22Rv1 (cell line): ENCODE measurements at regions not wholly inside any gene's neighbourhood (a gene's known extent, or its start where the extent isn't known, plus 50 kb on each side); places are given as distances from the start of the nearest gene placed in this dataset.

ENCODE experiments used
- H3K27ac ChIP-seq: fragments of 450-650 bp; 2 replicates; pipeline ENCODE4 v1.5.1; 2017
- ZFX ChIP-seq: fragments of 450-650 bp; IDR thresholded peaks from 2 replicates; pipeline ENCODE4 v1.6.1; 2017; ENCODE audit warnings: antibody characterized with exemption, borderline replicate concordance
- TF ChIP-seq, protein P1 (sequence below): fragments of 450-650 bp; IDR thresholded peaks from 2 replicates; pipeline ENCODE4 v1.5.1; 2017; ENCODE audit warnings: mild to moderate bottlenecking

DNA sequence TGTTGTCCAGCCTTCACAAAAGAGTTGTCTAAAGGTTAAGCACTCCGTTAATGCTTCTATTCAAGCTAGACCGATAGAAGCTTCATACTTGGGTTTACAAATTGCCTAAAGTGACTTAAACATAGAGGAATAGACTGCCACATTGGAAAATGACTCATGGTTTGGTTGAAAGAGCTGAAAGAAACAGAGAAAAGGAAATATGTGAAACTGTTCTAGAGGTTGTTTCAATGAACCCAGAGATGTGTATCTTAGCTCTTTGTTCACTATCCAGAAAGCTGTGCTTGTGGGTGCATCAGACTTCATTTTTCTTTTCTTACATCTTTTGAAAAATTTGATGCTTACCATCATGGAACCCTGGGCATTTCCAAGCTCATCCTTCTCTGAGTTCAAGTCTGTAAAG lies 736.2 kb downstream of the INHBA start:
- TF ChIP-seq, protein P1, sequence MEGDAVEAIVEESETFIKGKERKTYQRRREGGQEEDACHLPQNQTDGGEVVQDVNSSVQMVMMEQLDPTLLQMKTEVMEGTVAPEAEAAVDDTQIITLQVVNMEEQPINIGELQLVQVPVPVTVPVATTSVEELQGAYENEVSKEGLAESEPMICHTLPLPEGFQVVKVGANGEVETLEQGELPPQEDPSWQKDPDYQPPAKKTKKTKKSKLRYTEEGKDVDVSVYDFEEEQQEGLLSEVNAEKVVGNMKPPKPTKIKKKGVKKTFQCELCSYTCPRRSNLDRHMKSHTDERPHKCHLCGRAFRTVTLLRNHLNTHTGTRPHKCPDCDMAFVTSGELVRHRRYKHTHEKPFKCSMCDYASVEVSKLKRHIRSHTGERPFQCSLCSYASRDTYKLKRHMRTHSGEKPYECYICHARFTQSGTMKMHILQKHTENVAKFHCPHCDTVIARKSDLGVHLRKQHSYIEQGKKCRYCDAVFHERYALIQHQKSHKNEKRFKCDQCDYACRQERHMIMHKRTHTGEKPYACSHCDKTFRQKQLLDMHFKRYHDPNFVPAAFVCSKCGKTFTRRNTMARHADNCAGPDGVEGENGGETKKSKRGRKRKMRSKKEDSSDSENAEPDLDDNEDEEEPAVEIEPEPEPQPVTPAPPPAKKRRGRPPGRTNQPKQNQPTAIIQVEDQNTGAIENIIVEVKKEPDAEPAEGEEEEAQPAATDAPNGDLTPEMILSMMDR, result no peak
- TF ChIP-seq ZFX, result no peak
- H3K27ac ChIP-seq, result no peak overlapping the region

DNA sequence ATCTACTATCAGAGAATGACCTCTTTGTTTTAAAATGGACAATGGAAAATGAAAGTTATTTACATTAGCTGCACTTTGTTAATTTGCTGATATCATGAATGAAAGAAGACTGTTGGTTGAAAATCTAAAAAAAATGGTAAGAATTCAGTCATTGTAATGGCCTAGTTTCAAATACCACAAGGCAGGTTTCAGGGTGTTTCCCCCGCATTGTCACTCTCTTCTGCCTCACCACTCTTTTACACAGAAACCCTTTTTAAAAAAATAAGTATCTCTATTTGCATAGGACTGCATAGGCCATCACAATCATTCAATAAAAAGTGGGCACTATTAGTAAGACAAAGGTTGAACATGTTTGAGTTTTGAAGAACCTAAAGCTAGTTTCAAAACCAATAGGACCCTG lies 737.1 kb downstream of the INHBA start:
- TF ChIP-seq ZFX, result no peak
- TF ChIP-seq, protein P1, result no peak
- H3K27ac ChIP-seq, result no peak overlapping the region

DNA sequence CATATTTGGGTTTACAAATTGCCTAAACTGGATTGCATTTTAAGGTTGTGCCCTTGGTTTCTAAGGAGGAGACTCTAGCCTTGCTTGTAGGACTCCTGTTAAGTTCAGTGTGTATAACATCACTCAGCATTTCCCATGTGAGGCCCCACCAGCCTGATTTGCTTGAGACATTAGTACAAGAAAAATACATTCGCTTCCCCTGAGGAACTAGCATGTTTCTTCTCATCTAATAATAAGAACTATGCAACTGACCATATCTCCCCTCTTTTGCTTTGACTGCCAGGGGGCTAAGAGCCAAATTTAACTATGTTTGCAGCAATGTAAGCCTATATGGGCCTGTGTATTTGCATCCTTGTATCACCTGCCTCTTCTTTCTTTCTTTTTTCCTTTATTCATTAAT lies 737.9 kb downstream of the INHBA start:
- TF ChIP-seq ZFX, result no peak
- TF ChIP-seq, protein P1, result no peak

DNA sequence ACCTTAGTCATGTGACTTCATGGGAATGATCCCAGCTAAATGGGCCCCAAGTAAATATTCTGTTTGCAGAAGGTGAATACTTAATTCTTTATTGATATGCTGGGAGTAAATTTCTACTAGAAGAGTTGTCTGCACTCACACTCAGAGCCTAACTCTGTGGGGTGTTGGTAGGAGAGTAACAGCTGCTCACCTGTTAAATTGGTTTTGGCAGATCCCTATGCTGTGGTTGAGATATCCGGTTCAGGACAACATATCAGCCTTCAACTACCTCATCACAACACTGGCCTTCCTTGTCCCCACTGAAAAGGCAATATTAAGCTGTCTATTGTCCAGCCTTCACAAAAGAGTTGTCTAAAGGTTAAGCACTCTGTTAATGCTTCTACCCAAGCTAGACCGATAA lies 738.3 kb downstream of the INHBA start:
- TF ChIP-seq, protein P1, result no peak
- no peak for TF ChIP-seq ZFX
- H3K27ac ChIP-seq, result no peak overlapping the region

More for the DNA sequence above, 737.9 kb downstream of the INHBA start:
- no peak overlapping the region for H3K27ac ChIP-seq

DNA sequence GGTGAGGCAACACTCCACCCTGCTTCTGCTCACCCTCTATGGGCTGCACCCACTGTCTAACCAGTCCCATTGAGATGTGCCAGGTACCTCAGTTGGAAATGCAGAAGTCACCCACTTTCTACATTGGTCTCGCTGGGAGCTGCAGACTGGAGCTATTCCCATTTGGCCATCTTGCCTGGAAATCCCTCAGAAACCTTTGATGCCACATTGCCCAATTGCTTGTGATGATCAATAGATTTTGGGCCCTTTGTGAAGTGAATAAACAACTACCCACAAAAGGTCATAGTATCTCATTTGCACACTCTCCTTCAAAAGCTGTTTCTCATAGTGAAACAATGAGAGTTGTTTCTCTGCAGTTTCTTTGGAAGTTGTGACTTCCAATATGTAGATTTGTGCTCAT lies 742.9 kb downstream of the INHBA start:
- no peak for TF ChIP-seq ZFX
- TF ChIP-seq, protein P1, result no peak

DNA sequence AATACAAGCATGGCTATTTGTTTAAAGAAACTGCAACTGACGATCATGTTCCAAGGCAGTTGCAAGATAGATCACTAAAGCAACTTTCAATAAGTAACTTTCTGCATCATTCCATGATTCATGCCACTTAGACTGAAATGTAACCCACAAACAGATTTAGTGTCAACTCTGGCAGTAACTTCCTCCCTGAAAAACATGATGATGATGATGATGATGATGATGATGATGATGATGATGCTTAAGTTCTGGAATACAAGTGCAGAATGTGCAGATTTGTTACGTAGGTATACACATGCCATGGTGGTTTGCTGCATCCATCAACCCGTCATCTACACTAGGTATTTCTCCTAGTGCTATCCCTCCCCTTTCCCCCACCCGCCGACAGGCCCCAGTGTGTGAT lies 754.7 kb downstream of the INHBA start:
- H3K27ac ChIP-seq, result no peak overlapping the region
- no peak for TF ChIP-seq ZFX

More for the DNA sequence above, 742.9 kb downstream of the INHBA start:
- no peak overlapping the region for H3K27ac ChIP-seq

DNA sequence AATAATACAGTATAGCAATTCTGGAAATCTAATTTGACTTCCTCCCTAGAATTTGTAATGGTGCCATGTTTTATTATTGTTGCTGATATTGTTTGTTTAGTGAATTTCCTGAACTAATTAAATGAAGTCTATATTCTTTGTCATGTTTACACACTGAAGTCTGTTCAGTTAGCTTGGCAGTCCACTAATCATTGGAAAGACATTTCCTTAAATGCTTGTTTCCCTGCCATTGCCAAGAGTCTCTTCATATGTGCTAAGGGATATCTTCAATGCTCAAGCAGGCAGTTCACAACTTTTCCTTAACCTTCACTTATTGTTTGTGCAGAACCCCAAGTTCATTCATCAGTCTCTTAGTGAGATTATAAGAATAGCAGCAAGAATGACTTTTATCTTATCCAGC lies 755.3 kb downstream of the INHBA start:
- H3K27ac ChIP-seq, result no peak overlapping the region
- no peak for TF ChIP-seq ZFX
- TF ChIP-seq, protein P1, result no peak

DNA sequence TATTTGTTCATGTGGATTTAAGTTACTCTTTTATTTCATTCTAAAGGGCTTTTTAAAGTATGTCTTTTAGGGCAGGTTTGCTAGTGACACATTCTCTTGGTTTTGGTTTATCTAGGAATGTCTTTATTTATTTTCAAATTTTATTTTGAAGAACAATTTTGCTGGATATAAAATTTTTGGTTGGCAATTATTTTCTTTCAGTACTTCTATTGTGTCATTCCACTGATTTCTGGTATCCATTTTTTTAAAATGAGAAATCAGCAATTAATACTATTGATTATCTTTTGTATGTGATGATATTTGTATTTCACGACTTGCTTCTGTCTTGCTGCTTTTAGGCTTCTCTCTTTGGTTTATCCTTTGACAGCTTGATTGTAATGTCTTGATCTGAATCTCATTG lies 756.3 kb downstream of the INHBA start:
- H3K27ac ChIP-seq, result no peak overlapping the region
- no peak for TF ChIP-seq ZFX
- TF ChIP-seq, protein P1, result no peak
